ENCODE measurements at regions not wholly inside any gene's neighbourhood (a gene's known extent, or its start where the extent isn't known, plus 50 kb on each side); places are given as distances from the start of the nearest gene placed in this dataset.

DNA sequence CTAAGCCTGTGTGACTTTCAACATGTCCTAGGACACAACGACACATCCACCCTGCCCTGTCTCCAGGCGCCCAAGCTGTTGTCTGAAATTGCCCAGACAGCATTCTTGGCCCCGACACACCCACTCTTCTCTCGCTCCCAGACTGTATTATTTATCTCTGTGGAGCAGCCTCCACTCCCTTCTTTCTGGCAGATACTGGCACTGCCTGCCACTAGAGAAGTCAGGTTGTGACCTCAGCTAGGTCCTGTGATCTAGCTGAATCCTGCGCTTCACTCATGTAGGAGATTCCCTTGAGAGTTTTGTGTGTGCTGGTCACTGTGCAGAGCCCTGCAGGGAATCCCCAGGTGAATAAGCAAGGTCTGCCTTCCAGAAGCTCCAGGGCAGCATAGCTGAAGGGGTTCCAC, 77.1 kb upstream of the TNP1 start:
- H3K27ac ChIP-seq (ENCODE audit: low read depth in 1 of 2, low read length in 2 of 2) = no peak overlapping the region
- H3K4me3 ChIP-seq (replicated peaks in 1 of 3; ENCODE audit: low read depth in 2 of 3, low read length in 3 of 3) = no peak overlapping the region
- no peaks in the 10 kb centered on the region for H3K4me1 ChIP-seq (ENCODE audit: control insufficient read depth in 1 of 2, insufficient read depth in 2 of 2, low read length in 2 of 2)
- no peak for DNase-seq
- no peaks in the 10 kb centered on the region for H3K79me2 ChIP-seq (ENCODE audit: insufficient read depth, low read length)
- intact Hi-C loops (cut with micrococcal nuclease) = no loop called here
- no peak overlapping the region for H2AFZ ChIP-seq (ENCODE audit: insufficient read depth, low read depth, low read length, poor library complexity, severe bottlenecking)
- Mint-ChIP-seq H3K36me3 (no peaks in the 10 kb centered on the region), H3K27me3 (ENCODE audit: low read depth in 3 of 3) (peaks cover 3 to 10% (median 6%) of the 10 kb centered on the region in 3 donors), H3K27ac (no peak overlapping the region), H3K4me1 (no peaks in the 10 kb centered on the region), H3K4me3 (no peak overlapping the region), H3K9me3 (peaks cover 0 to 7% (median 2%) of the 10 kb centered on the region in 7 donors)
- H4K20me1 ChIP-seq (ENCODE audit: insufficient read depth, low read length) = no peaks in the 10 kb centered on the region
- H3K4me2 ChIP-seq (replicated peaks; ENCODE audit: extremely low read depth, low read length, poor library complexity, severe bottlenecking) = no peak overlapping the region
- no peaks in the 10 kb centered on the region for H3K27me3 ChIP-seq (ENCODE audit: control insufficient read depth in 2 of 2, insufficient read depth in 2 of 2, low read length in 2 of 2)
- H3K9ac ChIP-seq (ENCODE audit: insufficient read depth, low read length, poor library complexity, severe bottlenecking) = no peak overlapping the region
- TF ChIP-seq CTCF (IDR thresholded peaks at IDR 0.05) = no peak
- 98% methylated on average over 5 of the region's 5 CpGs for WGBS (ENCODE audit: insufficient coverage)
- H3K9me3 ChIP-seq (replicated peaks in 1 of 2; ENCODE audit: control insufficient read depth in 1 of 2, insufficient read depth in 1 of 2, low read length in 2 of 2) = no peaks in the 10 kb centered on the region
- H3K36me3 ChIP-seq (replicated peaks in 1 of 2; ENCODE audit: control insufficient read depth in 1 of 2, insufficient read depth in 2 of 2, low read length in 2 of 2) = no peaks in the 10 kb centered on the region

DNA sequence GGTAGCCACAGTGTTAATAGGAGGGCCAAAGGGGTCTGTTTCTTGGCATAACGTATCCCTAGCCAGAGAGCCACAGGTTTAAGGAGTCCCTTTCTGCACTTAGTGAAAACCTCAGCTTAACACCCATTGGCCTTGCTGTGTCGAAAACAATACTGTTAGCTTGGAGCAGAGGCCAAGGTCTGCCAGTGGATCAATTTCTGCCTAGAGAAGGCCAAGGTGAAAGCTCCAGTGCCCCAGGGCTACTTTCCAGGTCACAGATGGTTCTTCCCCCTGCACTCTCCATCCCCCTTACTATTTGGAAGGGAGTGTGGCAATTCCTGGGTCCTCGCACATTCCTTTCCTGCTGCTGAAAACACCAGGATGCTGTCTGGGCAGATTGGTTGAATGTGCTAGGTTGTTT, 74.8 kb upstream of the TNP1 start:
- Mint-ChIP-seq H3K9me3 (peaks cover 0 to 4% (median 1%) of the 10 kb centered on the region in 7 donors), H3K27me3 (ENCODE audit: low read depth in 3 of 3) (peaks cover 2 to 9% (median 3%) of the 10 kb centered on the region in 3 donors), H3K4me3 (no peak overlapping the region), H3K4me1 (no peaks in the 10 kb centered on the region), H3K27ac (no peak overlapping the region), H3K36me3 (no peaks in the 10 kb centered on the region)
- Histone ChIP-seq H3K79me2 (ENCODE audit: insufficient read depth, low read length) (no peaks in the 10 kb centered on the region), H3K36me3 (replicated peaks in 1 of 2; ENCODE audit: control insufficient read depth in 1 of 2, insufficient read depth in 2 of 2, low read length in 2 of 2) (no peaks in the 10 kb centered on the region), H3K4me3 (replicated peaks in 1 of 3; ENCODE audit: low read depth in 2 of 3, low read length in 3 of 3) (no peak overlapping the region), H3K4me1 (ENCODE audit: control insufficient read depth in 1 of 2, insufficient read depth in 2 of 2, low read length in 2 of 2) (no peaks in the 10 kb centered on the region), H3K9ac (ENCODE audit: insufficient read depth, low read length, poor library complexity, severe bottlenecking) (no peak overlapping the region), H4K20me1 (ENCODE audit: insufficient read depth, low read length) (no peaks in the 10 kb centered on the region), H3K27ac (ENCODE audit: low read depth in 1 of 2, low read length in 2 of 2) (no peak overlapping the region), H3K4me2 (replicated peaks; ENCODE audit: extremely low read depth, low read length, poor library complexity, severe bottlenecking) (no peak overlapping the region), H2AFZ (ENCODE audit: insufficient read depth, low read depth, low read length, poor library complexity, severe bottlenecking) (no peak overlapping the region), H3K27me3 (ENCODE audit: control insufficient read depth in 2 of 2, insufficient read depth in 2 of 2, low read length in 2 of 2) (no peaks in the 10 kb centered on the region), H3K9me3 (replicated peaks in 1 of 2; ENCODE audit: control insufficient read depth in 1 of 2, insufficient read depth in 1 of 2, low read length in 2 of 2) (no peaks in the 10 kb centered on the region)
- intact Hi-C loops (cut with micrococcal nuclease) = no loop called here
- no peak for DNase-seq
- 100% methylated on average over 1 of the region's 3 CpGs for WGBS (ENCODE audit: insufficient coverage)
- TF ChIP-seq CTCF (IDR thresholded peaks at IDR 0.05) = no peak

Data from CD14-positive monocyte (primary cell).